CD4-positive, alpha-beta T cell (primary cell): ENCODE measurements at regions not wholly inside any gene's neighbourhood (a gene's known extent, or its start where the extent isn't known, plus 50 kb on each side); places are given as distances from the start of the nearest gene placed in this dataset.

Experiments used
- ATAC-seq: fragments of 200-7000 bp; cut with Tn5 transposase; one replicate; pipeline ENCODE4 v1.10.0; 2022; ENCODE audit warnings: mild to moderate bottlenecking; ENCODE audit not compliant: poor library complexity
- CTCF ChIA-PET: fragments of 350-600 bp; sonication (Branson Sonifier 250); formaldehyde crosslinking; loops from one replicate; lab custom pipeline; 2021; ENCODE audit warnings: antibody characterized with exemption, inconsistent platforms; lab: Charles Lee
- POLR2A ChIA-PET: fragments of 350-600 bp; sonication (Branson Sonifier 250); formaldehyde crosslinking; loops from one replicate; lab custom pipeline; 2021; ENCODE audit warnings: antibody characterized with exemption, inconsistent platforms; lab: Charles Lee
- DNase-seq, 14 experiments: peaks; one replicate each; pipeline ENCODE4 v3.0.0-alpha.2; 2013 to 2020; ENCODE audit warnings: mixed read lengths in 2 of 14
- H3K27ac ChIP-seq, 2 donors: one replicate each; pipeline versions ENCODE4 v1.5.1 to v1.7.0; 2013; ENCODE audit warnings: low read length in 2 of 2, low read depth in 1 of 2, mild to moderate bottlenecking in 1 of 2
- H3K27me3 ChIP-seq, 2 experiments: 1 replicate in 1 of 2; 2 replicates in 1 of 2; pipeline versions ENCODE4 v1.6.1 to v1.7.0; 2013; ENCODE audit warnings: low read length in 2 of 2, control low read depth in 1 of 2, mild to moderate bottlenecking in 1 of 2, moderate library complexity in 1 of 2; ENCODE audit not compliant: insufficient read depth in 2 of 2, control insufficient read depth in 1 of 2
- H3K36me3 ChIP-seq: one replicate; pipeline ENCODE4 v1.6.1; 2013; ENCODE audit warnings: low read length, control low read depth; ENCODE audit not compliant: insufficient read depth
- H3K4me1 ChIP-seq: one replicate; pipeline ENCODE4 v1.6.1; 2013; ENCODE audit warnings: low read length, control low read depth; ENCODE audit not compliant: insufficient read depth
- H3K4me3 ChIP-seq: one replicate; pipeline ENCODE4 v1.5.1; 2013; ENCODE audit warnings: mild to moderate bottlenecking, low read length, moderate library complexity
- H3K9me3 ChIP-seq, 2 experiments: 1 replicate in 1 of 2; 2 replicates in 1 of 2; pipeline versions ENCODE4 v1.6.1 to v1.7.0; 2013; ENCODE audit warnings: low read length in 2 of 2, mild to moderate bottlenecking in 2 of 2, control low read depth in 1 of 2, moderate library complexity in 1 of 2; ENCODE audit not compliant: control insufficient read depth in 1 of 2, insufficient read depth in 1 of 2
- H3K27ac Mint-ChIP-seq: one replicate; pipeline ENCODE4 v1.8.0; 2020; ENCODE audit warnings: mixed read lengths
- H3K27me3 Mint-ChIP-seq: one replicate; pipeline ENCODE4 v1.8.0; 2021; ENCODE audit warnings: mixed read lengths
- H3K36me3 Mint-ChIP-seq: one replicate; pipeline ENCODE4 v1.8.0; 2021; ENCODE audit warnings: low read depth, mixed read lengths
- H3K4me1 Mint-ChIP-seq: one replicate; pipeline ENCODE4 v1.8.0; 2021; ENCODE audit warnings: low read depth, mixed read lengths
- H3K4me3 Mint-ChIP-seq: one replicate; pipeline ENCODE4 v1.8.0; 2020; ENCODE audit warnings: mild to moderate bottlenecking, mixed read lengths
- H3K9me3 Mint-ChIP-seq: one replicate; pipeline ENCODE4 v1.8.0; 2020; ENCODE audit warnings: mixed read lengths
- CTCF ChIP-seq: fragments of 200-600 bp; IDR thresholded peaks from one replicate; pipeline ENCODE4 v1.8.0; 2022; ENCODE audit warnings: antibody characterized with exemption, mild to moderate bottlenecking
- intact Hi-C, 2 experiments: fragments of 100-400 bp; cut with DNase I in 1 of 2; cut with micrococcal nuclease in 1 of 2; formaldehyde crosslinking; loops; one replicate each; pipeline versions ENCODE4 v1.15.1 to v1.9.0; 2023 to 2025; cut with DNase I, micrococcal nuclease

GRCh38 chr14:54256156-54256555 is 140.7 kb upstream of the CDKN3 start:
- POLR2A ChIA-PET = no interaction called here
- H3K27ac Mint-ChIP-seq = no peak overlapping the region
- H3K27me3 ChIP-seq = peaks cover 0 to 6% of the 10 kb centered on the region in 2 experiments
- no peak overlapping the region for H3K4me3 Mint-ChIP-seq
- intact Hi-C loops = no loop called here
- H3K4me1 ChIP-seq = no peaks in the 10 kb centered on the region
- H3K9me3 Mint-ChIP-seq = no peaks in the 10 kb centered on the region
- DNase-seq = no peak
- no peak overlapping the region for H3K4me3 ChIP-seq
- no peak for TF ChIP-seq CTCF
- H3K27ac ChIP-seq = no peak overlapping the region
- H3K36me3 ChIP-seq = no peaks in the 10 kb centered on the region
- H3K9me3 ChIP-seq = no peaks in the 10 kb centered on the region
- no peaks in the 10 kb centered on the region for H3K4me1 Mint-ChIP-seq
- H3K36me3 Mint-ChIP-seq = no peaks in the 10 kb centered on the region
- CTCF ChIA-PET = no interaction called here
- ATAC-seq = no peak
- peaks cover 26% of the 10 kb centered on the region for H3K27me3 Mint-ChIP-seq

GRCh38 chr14:54257424-54257823 is 139.4 kb upstream of the CDKN3 start:
- no peak overlapping the region for H3K27ac Mint-ChIP-seq
- H3K27ac ChIP-seq = no peak overlapping the region
- ATAC-seq = no peak
- H3K9me3 ChIP-seq = no peaks in the 10 kb centered on the region
- no peaks in the 10 kb centered on the region for H3K9me3 Mint-ChIP-seq
- intact Hi-C loops = no loop called here
- POLR2A ChIA-PET = no interaction called here
- H3K36me3 ChIP-seq = no peaks in the 10 kb centered on the region
- CTCF ChIA-PET = no interaction called here
- H3K4me3 Mint-ChIP-seq = no peak overlapping the region
- no peaks in the 10 kb centered on the region for H3K4me1 Mint-ChIP-seq
- H3K4me1 ChIP-seq = no peaks in the 10 kb centered on the region
- no peaks in the 10 kb centered on the region for H3K36me3 Mint-ChIP-seq
- H3K27me3 Mint-ChIP-seq = peaks cover 28% of the 10 kb centered on the region
- TF ChIP-seq CTCF = no peak
- DNase-seq = no peak
- H3K4me3 ChIP-seq = no peak overlapping the region
- peaks cover 0 to 3% of the 10 kb centered on the region in 2 experiments for H3K27me3 ChIP-seq

- H3K4me3 Mint-ChIP-seq = no peak overlapping the region
- no peaks in the 10 kb centered on the region for H3K4me1 Mint-ChIP-seq
- no peak for ATAC-seq
- ChIA-PET CTCF (no interaction called here), POLR2A (no interaction called here)
- Histone ChIP-seq H3K4me1 (no peaks in the 10 kb centered on the region), H3K4me3 (no peak overlapping the region), H3K9me3 (no peaks in the 10 kb centered on the region), H3K36me3 (no peaks in the 10 kb centered on the region), H3K27ac (no peak overlapping the region), H3K27me3 (peaks cover 0 to 3% of the 10 kb centered on the region in 2 experiments)
- H3K27me3 Mint-ChIP-seq = peaks cover 25% of the 10 kb centered on the region
- H3K27ac Mint-ChIP-seq = no peak overlapping the region
- no peaks in the 10 kb centered on the region for H3K36me3 Mint-ChIP-seq
- no peak for DNase-seq
- intact Hi-C loops = no loop called here
- no peaks in the 10 kb centered on the region for H3K9me3 Mint-ChIP-seq
- TF ChIP-seq CTCF = no peak
These were observed 138.4 kb upstream of the CDKN3 start for GRCh38 chr14:54258382-54258781.
